HFFc6 (cell line): ENCODE measurements at regions not wholly inside any gene's neighbourhood (a gene's known extent, or its start where the extent isn't known, plus 50 kb on each side); places are given as distances from the start of the nearest gene placed in this dataset.

Experiments used
- DNase-seq: peaks from one replicate; pipeline ENCODE4 v3.0.0-alpha.2; 2018
- H3K27ac Mint-ChIP-seq: 2 replicates; pipeline ENCODE4 v1.8.0; 2020; ENCODE audit warnings: mild to moderate bottlenecking, mixed read lengths
- H3K27me3 Mint-ChIP-seq: 2 replicates; pipeline ENCODE4 v1.8.0; 2021; ENCODE audit warnings: mild to moderate bottlenecking, moderate library complexity, mixed read lengths; ENCODE audit not compliant: insufficient read depth
- H3K36me3 Mint-ChIP-seq: 2 replicates; pipeline ENCODE4 v1.8.0; 2021; ENCODE audit warnings: low read depth, mixed read lengths
- H3K4me1 Mint-ChIP-seq: 2 replicates; pipeline ENCODE4 v1.8.0; 2020; ENCODE audit warnings: low read depth, mixed read lengths
- H3K4me3 Mint-ChIP-seq: 2 replicates; pipeline ENCODE4 v1.8.0; 2020; ENCODE audit warnings: mild to moderate bottlenecking, moderate library complexity, mixed read lengths
- H3K9me3 Mint-ChIP-seq: 2 replicates; pipeline ENCODE4 v1.8.0; 2020; ENCODE audit warnings: mild to moderate bottlenecking, mixed read lengths
- CTCF ChIP-seq: fragments of 200-600 bp; sonication (generic); IDR thresholded peaks from 2 replicates; pipeline ENCODE4 v1.5.0; 2021; ENCODE audit warnings: antibody characterized with exemption, mild to moderate bottlenecking

GRCh38 chr13:82925114-82925513 is 957.2 kb downstream of the SLITRK1 start:
- no peaks in the 10 kb centered on the region for H3K27me3 Mint-ChIP-seq
- TF ChIP-seq CTCF = no peak
- H3K36me3 Mint-ChIP-seq = no peaks in the 10 kb centered on the region
- no peaks in the 10 kb centered on the region for H3K9me3 Mint-ChIP-seq
- no peaks in the 10 kb centered on the region for H3K4me1 Mint-ChIP-seq
- no peak overlapping the region for H3K27ac Mint-ChIP-seq
- H3K4me3 Mint-ChIP-seq = no peak overlapping the region
- DNase-seq = no peak

GRCh38 chr13:82917984-82918383 is 964.3 kb downstream of the SLITRK1 start:
- no peak overlapping the region for H3K4me3 Mint-ChIP-seq
- no peak overlapping the region for H3K27ac Mint-ChIP-seq
- H3K9me3 Mint-ChIP-seq = no peaks in the 10 kb centered on the region
- DNase-seq = no peak
- H3K27me3 Mint-ChIP-seq = no peaks in the 10 kb centered on the region
- no peaks in the 10 kb centered on the region for H3K4me1 Mint-ChIP-seq
- H3K36me3 Mint-ChIP-seq = no peaks in the 10 kb centered on the region
- TF ChIP-seq CTCF = no peak

GRCh38 chr13:82912564-82912963 is 969.7 kb downstream of the SLITRK1 start:
- no peaks in the 10 kb centered on the region for H3K36me3 Mint-ChIP-seq
- TF ChIP-seq CTCF = no peak
- no peak overlapping the region for H3K4me3 Mint-ChIP-seq
- no peaks in the 10 kb centered on the region for H3K27me3 Mint-ChIP-seq
- no peak for DNase-seq
- no peaks in the 10 kb centered on the region for H3K9me3 Mint-ChIP-seq
- H3K27ac Mint-ChIP-seq = no peak overlapping the region
- H3K4me1 Mint-ChIP-seq = no peaks in the 10 kb centered on the region

GRCh38 chr13:82905071-82905470 is 977.2 kb downstream of the SLITRK1 start:
- no peaks in the 10 kb centered on the region for H3K9me3 Mint-ChIP-seq
- no peak for DNase-seq
- no peaks in the 10 kb centered on the region for H3K4me1 Mint-ChIP-seq
- no peaks in the 10 kb centered on the region for H3K36me3 Mint-ChIP-seq
- no peaks in the 10 kb centered on the region for H3K27me3 Mint-ChIP-seq
- no peak overlapping the region for H3K27ac Mint-ChIP-seq
- TF ChIP-seq CTCF = no peak
- H3K4me3 Mint-ChIP-seq = no peak overlapping the region

- Mint-ChIP-seq H3K36me3 (0 out of 2 replicates have a peak, but pooled peaks cover 5% of the 10 kb centered on the region), H3K9me3 (no peaks in the 10 kb centered on the region), H3K4me3 (no peak overlapping the region), H3K27me3 (no peaks in the 10 kb centered on the region; the same call in 1 of the 2 replicates), H3K4me1 (no peaks in the 10 kb centered on the region), H3K27ac (no peak overlapping the region)
- DNase-seq = no peak
- TF ChIP-seq CTCF = no peak
These were observed 981.8 kb downstream of the SLITRK1 start for GRCh38 chr13:82900453-82900852.

- Mint-ChIP-seq H3K4me1 (no peaks in the 10 kb centered on the region), H3K9me3 (no peaks in the 10 kb centered on the region), H3K27ac (no peak overlapping the region), H3K4me3 (no peak overlapping the region), H3K36me3 (0 out of 2 replicates have a peak, but pooled peaks cover 5% of the 10 kb centered on the region), H3K27me3 (no peaks in the 10 kb centered on the region; the same call in 1 of the 2 replicates)
- no peak for TF ChIP-seq CTCF
- DNase-seq = no peak
These were observed 983.7 kb downstream of the SLITRK1 start for GRCh38 chr13:82898586-82898985.
